ENCODE measurements at regions not wholly inside any gene's neighbourhood (a gene's known extent, or its start where the extent isn't known, plus 50 kb on each side); places are given as distances from the start of the nearest gene placed in this dataset.

GRCh38 chr20:6483727-6484126 lies 283.8 kb upstream of the BMP2 start:
- no peak for DNase-seq

GRCh38 chr20:6482486-6482885 lies 285.0 kb upstream of the BMP2 start:
- DNase-seq = no peak

GRCh38 chr20:6480328-6481200 lies 286.9 kb upstream of the BMP2 start:
- no peak for DNase-seq

- no peak for DNase-seq
These were observed 294.3 kb upstream of the BMP2 start for GRCh38 chr20:6473197-6473596.

- DNase-seq = no peak
These were observed 295.6 kb upstream of the BMP2 start for GRCh38 chr20:6471871-6472270.

GRCh38 chr20:6471110-6471647 lies 296.3 kb upstream of the BMP2 start:
- DNase-seq = no peak

- no peak for DNase-seq
These were observed 297.8 kb upstream of the BMP2 start for GRCh38 chr20:6469695-6470094.

GRCh38 chr20:6468423-6469116 lies 298.9 kb upstream of the BMP2 start:
- no peak for DNase-seq

- no peak for DNase-seq
These were observed 299.9 kb upstream of the BMP2 start for GRCh38 chr20:6467562-6467961.

- DNase-seq = no peak
These were observed 301.2 kb upstream of the BMP2 start for GRCh38 chr20:6466075-6466810.

GRCh38 chr20:6450841-6451240 lies 316.6 kb upstream of the BMP2 start:
- no peak for DNase-seq

- no peak for DNase-seq
These were observed 317.6 kb upstream of the FERMT1 start for GRCh38 chr20:6440443-6440799.

- no peak for DNase-seq
These were observed 317.1 kb upstream of the FERMT1 start for GRCh38 chr20:6439737-6440442.

GRCh38 chr20:6434131-6434530 lies 311.3 kb upstream of the FERMT1 start:
- no peak for DNase-seq

- no peak for DNase-seq
These were observed 307.6 kb upstream of the FERMT1 start for GRCh38 chr20:6430381-6430780.

- no peak for DNase-seq
These were observed 303.6 kb upstream of the FERMT1 start for GRCh38 chr20:6426287-6426891.

- no peak for DNase-seq
These were observed 298.8 kb upstream of the FERMT1 start for GRCh38 chr20:6421321-6422248.

- no peak for DNase-seq
These were observed 297.5 kb upstream of the FERMT1 start for GRCh38 chr20:6420336-6420735.

- no peak for DNase-seq
These were observed 295.9 kb upstream of the FERMT1 start for GRCh38 chr20:6418732-6419131.

- no peak for DNase-seq
These were observed 293.5 kb upstream of the FERMT1 start for GRCh38 chr20:6416371-6416770.

GRCh38 chr20:6411651-6412050 lies 288.8 kb upstream of the FERMT1 start:
- no peak for DNase-seq

Measured in NCI-H1092 (cell line).